ENCODE measurements at regions not wholly inside any gene's neighbourhood (a gene's known extent, or its start where the extent isn't known, plus 50 kb on each side); places are given as distances from the start of the nearest gene placed in this dataset.

DNA sequence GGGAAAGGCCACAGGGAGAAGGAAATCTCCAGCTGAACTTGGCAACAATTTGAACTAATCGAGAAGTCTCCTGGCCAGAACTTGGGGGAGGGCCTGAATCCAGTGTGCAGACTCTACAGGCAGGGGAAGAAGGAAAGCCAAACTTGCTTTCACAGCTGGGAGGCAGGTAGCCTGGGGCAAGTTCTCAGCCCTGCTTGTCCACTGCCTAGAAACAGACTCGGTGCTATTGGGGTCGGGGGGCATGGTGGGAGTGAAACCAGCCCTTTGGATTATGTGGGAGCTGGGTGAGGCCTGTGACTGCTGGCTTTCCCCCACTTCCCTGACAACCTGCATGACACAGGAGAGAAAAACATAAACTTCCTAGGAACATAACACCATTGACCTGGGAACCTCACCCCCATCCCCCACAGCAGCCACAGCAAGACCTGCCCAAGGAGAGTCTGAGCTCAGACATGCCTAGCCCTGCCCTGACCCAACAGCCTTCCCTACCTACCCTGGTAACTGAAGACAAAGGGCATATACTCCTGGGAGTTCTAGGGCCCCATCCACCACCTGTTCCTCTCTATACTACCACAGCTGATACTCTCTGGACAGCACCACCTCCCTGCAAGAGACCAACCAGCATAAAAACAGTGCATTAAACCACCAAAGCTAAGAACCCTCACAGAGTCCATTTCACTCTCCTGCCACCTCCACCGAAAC, 103.7 kb upstream of the MNS1 start:
- ATAC-seq: no peak; the same call in 1 of the 2 replicates
- H3K27me3 Mint-ChIP-seq (ENCODE audit: low read depth): peaks cover 13% of the 10 kb centered on the region
- H3K4me3 Mint-ChIP-seq: no peak overlapping the region
- H3K27ac Mint-ChIP-seq: no peak overlapping the region
- H3K9me3 Mint-ChIP-seq: peaks cover 16% of the 10 kb centered on the region
- no peak for DNase-seq (ENCODE audit: low spot score)
- H3K36me3 Mint-ChIP-seq: no peaks in the 10 kb centered on the region
- ChIA-PET POLR2A (no interaction called here), CTCF (no interaction called here)
- H3K4me1 Mint-ChIP-seq: no peaks in the 10 kb centered on the region
- TF ChIP-seq, protein P1, sequence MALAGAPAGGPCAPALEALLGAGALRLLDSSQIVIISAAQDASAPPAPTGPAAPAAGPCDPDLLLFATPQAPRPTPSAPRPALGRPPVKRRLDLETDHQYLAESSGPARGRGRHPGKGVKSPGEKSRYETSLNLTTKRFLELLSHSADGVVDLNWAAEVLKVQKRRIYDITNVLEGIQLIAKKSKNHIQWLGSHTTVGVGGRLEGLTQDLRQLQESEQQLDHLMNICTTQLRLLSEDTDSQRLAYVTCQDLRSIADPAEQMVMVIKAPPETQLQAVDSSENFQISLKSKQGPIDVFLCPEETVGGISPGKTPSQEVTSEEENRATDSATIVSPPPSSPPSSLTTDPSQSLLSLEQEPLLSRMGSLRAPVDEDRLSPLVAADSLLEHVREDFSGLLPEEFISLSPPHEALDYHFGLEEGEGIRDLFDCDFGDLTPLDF (CRISPR knock-in tag; IDR thresholded peaks at IDR 0.05): no peak
- TF ChIP-seq FOXP1 (CRISPR knock-in tag; IDR thresholded peaks at IDR 0.05; ENCODE audit: borderline replicate concordance) (no peak), CREM (CRISPR knock-in tag; IDR thresholded peaks at IDR 0.05) (no peak), PRRX2 (CRISPR knock-in tag; IDR thresholded peaks at IDR 0.05) (no peak), FOXJ3 (CRISPR knock-in tag; IDR thresholded peaks at IDR 0.05; ENCODE audit: borderline replicate concordance) (no peak)
- TF ChIP-seq, protein P2, sequence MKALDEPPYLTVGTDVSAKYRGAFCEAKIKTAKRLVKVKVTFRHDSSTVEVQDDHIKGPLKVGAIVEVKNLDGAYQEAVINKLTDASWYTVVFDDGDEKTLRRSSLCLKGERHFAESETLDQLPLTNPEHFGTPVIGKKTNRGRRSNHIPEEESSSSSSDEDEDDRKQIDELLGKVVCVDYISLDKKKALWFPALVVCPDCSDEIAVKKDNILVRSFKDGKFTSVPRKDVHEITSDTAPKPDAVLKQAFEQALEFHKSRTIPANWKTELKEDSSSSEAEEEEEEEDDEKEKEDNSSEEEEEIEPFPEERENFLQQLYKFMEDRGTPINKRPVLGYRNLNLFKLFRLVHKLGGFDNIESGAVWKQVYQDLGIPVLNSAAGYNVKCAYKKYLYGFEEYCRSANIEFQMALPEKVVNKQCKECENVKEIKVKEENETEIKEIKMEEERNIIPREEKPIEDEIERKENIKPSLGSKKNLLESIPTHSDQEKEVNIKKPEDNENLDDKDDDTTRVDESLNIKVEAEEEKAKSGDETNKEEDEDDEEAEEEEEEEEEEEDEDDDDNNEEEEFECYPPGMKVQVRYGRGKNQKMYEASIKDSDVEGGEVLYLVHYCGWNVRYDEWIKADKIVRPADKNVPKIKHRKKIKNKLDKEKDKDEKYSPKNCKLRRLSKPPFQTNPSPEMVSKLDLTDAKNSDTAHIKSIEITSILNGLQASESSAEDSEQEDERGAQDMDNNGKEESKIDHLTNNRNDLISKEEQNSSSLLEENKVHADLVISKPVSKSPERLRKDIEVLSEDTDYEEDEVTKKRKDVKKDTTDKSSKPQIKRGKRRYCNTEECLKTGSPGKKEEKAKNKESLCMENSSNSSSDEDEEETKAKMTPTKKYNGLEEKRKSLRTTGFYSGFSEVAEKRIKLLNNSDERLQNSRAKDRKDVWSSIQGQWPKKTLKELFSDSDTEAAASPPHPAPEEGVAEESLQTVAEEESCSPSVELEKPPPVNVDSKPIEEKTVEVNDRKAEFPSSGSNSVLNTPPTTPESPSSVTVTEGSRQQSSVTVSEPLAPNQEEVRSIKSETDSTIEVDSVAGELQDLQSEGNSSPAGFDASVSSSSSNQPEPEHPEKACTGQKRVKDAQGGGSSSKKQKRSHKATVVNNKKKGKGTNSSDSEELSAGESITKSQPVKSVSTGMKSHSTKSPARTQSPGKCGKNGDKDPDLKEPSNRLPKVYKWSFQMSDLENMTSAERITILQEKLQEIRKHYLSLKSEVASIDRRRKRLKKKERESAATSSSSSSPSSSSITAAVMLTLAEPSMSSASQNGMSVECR (CRISPR knock-in tag; IDR thresholded peaks at IDR 0.05; ENCODE audit: borderline replicate concordance): no peak
- TF ChIP-seq, protein P3, sequence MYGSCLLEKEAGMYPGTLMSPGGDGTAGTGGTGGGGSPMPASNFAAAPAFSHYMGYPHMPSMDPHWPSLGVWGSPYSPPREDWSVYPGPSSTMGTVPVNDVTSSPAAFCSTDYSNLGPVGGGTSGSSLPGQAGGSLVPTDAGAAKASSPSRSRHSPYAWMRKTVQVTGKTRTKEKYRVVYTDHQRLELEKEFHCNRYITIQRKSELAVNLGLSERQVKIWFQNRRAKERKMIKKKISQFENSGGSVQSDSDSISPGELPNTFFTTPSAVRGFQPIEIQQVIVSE (CRISPR knock-in tag; IDR thresholded peaks at IDR 0.05; ENCODE audit: borderline replicate concordance): no peak
- TF ChIP-seq, protein P4, sequence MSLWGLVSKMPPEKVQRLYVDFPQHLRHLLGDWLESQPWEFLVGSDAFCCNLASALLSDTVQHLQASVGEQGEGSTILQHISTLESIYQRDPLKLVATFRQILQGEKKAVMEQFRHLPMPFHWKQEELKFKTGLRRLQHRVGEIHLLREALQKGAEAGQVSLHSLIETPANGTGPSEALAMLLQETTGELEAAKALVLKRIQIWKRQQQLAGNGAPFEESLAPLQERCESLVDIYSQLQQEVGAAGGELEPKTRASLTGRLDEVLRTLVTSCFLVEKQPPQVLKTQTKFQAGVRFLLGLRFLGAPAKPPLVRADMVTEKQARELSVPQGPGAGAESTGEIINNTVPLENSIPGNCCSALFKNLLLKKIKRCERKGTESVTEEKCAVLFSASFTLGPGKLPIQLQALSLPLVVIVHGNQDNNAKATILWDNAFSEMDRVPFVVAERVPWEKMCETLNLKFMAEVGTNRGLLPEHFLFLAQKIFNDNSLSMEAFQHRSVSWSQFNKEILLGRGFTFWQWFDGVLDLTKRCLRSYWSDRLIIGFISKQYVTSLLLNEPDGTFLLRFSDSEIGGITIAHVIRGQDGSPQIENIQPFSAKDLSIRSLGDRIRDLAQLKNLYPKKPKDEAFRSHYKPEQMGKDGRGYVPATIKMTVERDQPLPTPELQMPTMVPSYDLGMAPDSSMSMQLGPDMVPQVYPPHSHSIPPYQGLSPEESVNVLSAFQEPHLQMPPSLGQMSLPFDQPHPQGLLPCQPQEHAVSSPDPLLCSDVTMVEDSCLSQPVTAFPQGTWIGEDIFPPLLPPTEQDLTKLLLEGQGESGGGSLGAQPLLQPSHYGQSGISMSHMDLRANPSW (CRISPR knock-in tag; conservative IDR thresholded peaks at IDR 0.05; ENCODE audit: low read depth): no peak
- TF ChIP-seq, protein P5, sequence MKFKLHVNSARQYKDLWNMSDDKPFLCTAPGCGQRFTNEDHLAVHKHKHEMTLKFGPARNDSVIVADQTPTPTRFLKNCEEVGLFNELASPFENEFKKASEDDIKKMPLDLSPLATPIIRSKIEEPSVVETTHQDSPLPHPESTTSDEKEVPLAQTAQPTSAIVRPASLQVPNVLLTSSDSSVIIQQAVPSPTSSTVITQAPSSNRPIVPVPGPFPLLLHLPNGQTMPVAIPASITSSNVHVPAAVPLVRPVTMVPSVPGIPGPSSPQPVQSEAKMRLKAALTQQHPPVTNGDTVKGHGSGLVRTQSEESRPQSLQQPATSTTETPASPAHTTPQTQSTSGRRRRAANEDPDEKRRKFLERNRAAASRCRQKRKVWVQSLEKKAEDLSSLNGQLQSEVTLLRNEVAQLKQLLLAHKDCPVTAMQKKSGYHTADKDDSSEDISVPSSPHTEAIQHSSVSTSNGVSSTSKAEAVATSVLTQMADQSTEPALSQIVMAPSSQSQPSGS (CRISPR knock-in tag; IDR thresholded peaks at IDR 0.05; ENCODE audit: borderline replicate concordance, low read depth): no peak
- TF ChIP-seq, protein P6, sequence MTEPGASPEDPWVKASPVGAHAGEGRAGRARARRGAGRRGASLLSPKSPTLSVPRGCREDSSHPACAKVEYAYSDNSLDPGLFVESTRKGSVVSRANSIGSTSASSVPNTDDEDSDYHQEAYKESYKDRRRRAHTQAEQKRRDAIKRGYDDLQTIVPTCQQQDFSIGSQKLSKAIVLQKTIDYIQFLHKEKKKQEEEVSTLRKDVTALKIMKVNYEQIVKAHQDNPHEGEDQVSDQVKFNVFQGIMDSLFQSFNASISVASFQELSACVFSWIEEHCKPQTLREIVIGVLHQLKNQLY (CRISPR knock-in tag; IDR thresholded peaks at IDR 0.05): no peak
- TF ChIP-seq, protein P7, sequence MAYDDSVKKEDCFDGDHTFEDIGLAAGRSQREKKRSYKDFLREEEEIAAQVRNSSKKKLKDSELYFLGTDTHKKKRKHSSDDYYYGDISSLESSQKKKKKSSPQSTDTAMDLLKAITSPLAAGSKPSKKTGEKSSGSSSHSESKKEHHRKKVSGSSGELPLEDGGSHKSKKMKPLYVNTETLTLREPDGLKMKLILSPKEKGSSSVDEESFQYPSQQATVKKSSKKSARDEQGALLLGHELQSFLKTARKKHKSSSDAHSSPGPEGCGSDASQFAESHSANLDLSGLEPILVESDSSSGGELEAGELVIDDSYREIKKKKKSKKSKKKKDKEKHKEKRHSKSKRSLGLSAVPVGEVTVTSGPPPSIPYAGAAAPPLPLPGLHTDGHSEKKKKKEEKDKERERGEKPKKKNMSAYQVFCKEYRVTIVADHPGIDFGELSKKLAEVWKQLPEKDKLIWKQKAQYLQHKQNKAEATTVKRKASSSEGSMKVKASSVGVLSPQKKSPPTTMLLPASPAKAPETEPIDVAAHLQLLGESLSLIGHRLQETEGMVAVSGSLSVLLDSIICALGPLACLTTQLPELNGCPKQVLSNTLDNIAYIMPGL (CRISPR knock-in tag; IDR thresholded peaks at IDR 0.05): no peak
- TF ChIP-seq, protein P8, sequence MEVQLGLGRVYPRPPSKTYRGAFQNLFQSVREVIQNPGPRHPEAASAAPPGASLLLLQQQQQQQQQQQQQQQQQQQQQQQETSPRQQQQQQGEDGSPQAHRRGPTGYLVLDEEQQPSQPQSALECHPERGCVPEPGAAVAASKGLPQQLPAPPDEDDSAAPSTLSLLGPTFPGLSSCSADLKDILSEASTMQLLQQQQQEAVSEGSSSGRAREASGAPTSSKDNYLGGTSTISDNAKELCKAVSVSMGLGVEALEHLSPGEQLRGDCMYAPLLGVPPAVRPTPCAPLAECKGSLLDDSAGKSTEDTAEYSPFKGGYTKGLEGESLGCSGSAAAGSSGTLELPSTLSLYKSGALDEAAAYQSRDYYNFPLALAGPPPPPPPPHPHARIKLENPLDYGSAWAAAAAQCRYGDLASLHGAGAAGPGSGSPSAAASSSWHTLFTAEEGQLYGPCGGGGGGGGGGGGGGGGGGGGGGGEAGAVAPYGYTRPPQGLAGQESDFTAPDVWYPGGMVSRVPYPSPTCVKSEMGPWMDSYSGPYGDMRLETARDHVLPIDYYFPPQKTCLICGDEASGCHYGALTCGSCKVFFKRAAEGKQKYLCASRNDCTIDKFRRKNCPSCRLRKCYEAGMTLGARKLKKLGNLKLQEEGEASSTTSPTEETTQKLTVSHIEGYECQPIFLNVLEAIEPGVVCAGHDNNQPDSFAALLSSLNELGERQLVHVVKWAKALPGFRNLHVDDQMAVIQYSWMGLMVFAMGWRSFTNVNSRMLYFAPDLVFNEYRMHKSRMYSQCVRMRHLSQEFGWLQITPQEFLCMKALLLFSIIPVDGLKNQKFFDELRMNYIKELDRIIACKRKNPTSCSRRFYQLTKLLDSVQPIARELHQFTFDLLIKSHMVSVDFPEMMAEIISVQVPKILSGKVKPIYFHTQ (CRISPR knock-in tag; IDR thresholded peaks at IDR 0.05): no peak
- TF ChIP-seq, protein P9, sequence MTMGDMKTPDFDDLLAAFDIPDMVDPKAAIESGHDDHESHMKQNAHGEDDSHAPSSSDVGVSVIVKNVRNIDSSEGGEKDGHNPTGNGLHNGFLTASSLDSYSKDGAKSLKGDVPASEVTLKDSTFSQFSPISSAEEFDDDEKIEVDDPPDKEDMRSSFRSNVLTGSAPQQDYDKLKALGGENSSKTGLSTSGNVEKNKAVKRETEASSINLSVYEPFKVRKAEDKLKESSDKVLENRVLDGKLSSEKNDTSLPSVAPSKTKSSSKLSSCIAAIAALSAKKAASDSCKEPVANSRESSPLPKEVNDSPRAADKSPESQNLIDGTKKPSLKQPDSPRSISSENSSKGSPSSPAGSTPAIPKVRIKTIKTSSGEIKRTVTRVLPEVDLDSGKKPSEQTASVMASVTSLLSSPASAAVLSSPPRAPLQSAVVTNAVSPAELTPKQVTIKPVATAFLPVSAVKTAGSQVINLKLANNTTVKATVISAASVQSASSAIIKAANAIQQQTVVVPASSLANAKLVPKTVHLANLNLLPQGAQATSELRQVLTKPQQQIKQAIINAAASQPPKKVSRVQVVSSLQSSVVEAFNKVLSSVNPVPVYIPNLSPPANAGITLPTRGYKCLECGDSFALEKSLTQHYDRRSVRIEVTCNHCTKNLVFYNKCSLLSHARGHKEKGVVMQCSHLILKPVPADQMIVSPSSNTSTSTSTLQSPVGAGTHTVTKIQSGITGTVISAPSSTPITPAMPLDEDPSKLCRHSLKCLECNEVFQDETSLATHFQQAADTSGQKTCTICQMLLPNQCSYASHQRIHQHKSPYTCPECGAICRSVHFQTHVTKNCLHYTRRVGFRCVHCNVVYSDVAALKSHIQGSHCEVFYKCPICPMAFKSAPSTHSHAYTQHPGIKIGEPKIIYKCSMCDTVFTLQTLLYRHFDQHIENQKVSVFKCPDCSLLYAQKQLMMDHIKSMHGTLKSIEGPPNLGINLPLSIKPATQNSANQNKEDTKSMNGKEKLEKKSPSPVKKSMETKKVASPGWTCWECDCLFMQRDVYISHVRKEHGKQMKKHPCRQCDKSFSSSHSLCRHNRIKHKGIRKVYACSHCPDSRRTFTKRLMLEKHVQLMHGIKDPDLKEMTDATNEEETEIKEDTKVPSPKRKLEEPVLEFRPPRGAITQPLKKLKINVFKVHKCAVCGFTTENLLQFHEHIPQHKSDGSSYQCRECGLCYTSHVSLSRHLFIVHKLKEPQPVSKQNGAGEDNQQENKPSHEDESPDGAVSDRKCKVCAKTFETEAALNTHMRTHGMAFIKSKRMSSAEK (CRISPR knock-in tag; IDR thresholded peaks at IDR 0.05; ENCODE audit: borderline replicate concordance): no peak
